ENCODE measurements at regions not wholly inside any gene's neighbourhood (a gene's known extent, or its start where the extent isn't known, plus 50 kb on each side); places are given as distances from the start of the nearest gene placed in this dataset.

DNA sequence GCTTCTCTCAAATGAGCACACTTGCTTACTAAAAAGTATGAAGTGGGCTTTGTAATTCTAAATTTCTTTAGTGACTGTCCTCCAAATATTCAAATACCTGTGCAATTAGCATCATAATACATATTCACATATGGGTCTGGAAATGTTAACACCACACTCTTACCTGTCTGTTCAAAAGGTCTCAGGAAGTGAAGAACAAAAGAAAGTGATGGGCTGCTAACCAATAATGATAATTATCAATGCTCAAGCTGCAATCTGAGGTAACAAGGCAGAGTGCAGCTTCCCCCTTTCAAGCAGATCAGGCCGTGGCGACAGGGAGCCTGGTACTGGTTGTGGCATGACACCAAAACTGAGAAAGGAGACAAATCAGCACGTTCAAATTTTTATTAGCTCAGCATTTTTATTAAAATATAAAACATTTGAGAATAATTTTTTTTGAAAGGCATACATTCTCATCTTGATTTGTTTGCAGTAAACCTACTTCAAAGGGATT, 1044.7 kb upstream of the EPHA7 start:
- TF ChIP-seq CTCF (IDR thresholded peaks at IDR 0.05 in 4 of 5, conservative IDR thresholded peaks at IDR 0.05 in 1 of 5) (no peak), POLR2A (IDR thresholded peaks at IDR 0.05) (no peak)

Measured in gastrocnemius medialis (tissue), 4 donors.